H9 (cell line): ENCODE measurements at regions not wholly inside any gene's neighbourhood (a gene's known extent, or its start where the extent isn't known, plus 50 kb on each side); places are given as distances from the start of the nearest gene placed in this dataset.

ENCODE experiments used
- DNase-seq: peaks from one replicate; pipeline ENCODE4 v3.0.0-alpha.2; 2017
- H2AFZ ChIP-seq: one replicate; pipeline ENCODE4 v1.6.1; 2013; ENCODE audit warnings: mild to moderate bottlenecking, low read length, control low read depth, moderate library complexity
- H2AK5ac ChIP-seq: 2 replicates; pipeline ENCODE4 v1.6.1; 2013; ENCODE audit warnings: low read length, control low read depth, mixed read lengths; ENCODE audit not compliant: insufficient read length
- H2BK120ac ChIP-seq: one replicate; pipeline ENCODE4 v1.6.1; 2013; ENCODE audit warnings: low read depth, mild to moderate bottlenecking, low read length, control low read depth, inconsistent platforms; ENCODE audit not compliant: poor library complexity, severe bottlenecking
- H2BK12ac ChIP-seq: 2 replicates; pipeline ENCODE4 v1.6.1; 2013; ENCODE audit warnings: low read length, control low read depth, mixed read lengths, low read depth; ENCODE audit not compliant: insufficient read length
- H2BK15ac ChIP-seq: 2 replicates; pipeline ENCODE4 v1.6.1; 2013; ENCODE audit warnings: low read depth, low read length, control low read depth
- H2BK20ac ChIP-seq: one replicate; pipeline ENCODE4 v1.6.1; 2013; ENCODE audit warnings: low read depth, mild to moderate bottlenecking, low read length, control low read depth, inconsistent platforms; ENCODE audit not compliant: poor library complexity, severe bottlenecking
- H2BK5ac ChIP-seq: 2 replicates; pipeline ENCODE4 v1.6.1; 2013; ENCODE audit warnings: low read length, control low read depth, mixed read lengths; ENCODE audit not compliant: insufficient read length
- H3K14ac ChIP-seq: 2 replicates; pipeline ENCODE4 v1.6.1; 2013; ENCODE audit warnings: low read length, control low read depth; ENCODE audit not compliant: insufficient read depth
- H3K18ac ChIP-seq: 2 replicates; pipeline ENCODE4 v1.6.1; 2013; ENCODE audit warnings: low read depth, mild to moderate bottlenecking, mixed read lengths, low read length, control low read depth; ENCODE audit not compliant: insufficient read length
- H3K23ac ChIP-seq: 2 replicates; pipeline ENCODE4 v1.6.1; 2013; ENCODE audit warnings: low read length, control low read depth, mixed read lengths, low read depth; ENCODE audit not compliant: insufficient read length
- H3K23me2 ChIP-seq: 2 replicates; pipeline ENCODE4 v1.6.1; 2013; ENCODE audit warnings: low read depth, mild to moderate bottlenecking, mixed read lengths, low read length, control low read depth; ENCODE audit not compliant: insufficient read length, poor library complexity, severe bottlenecking
- H3K27ac ChIP-seq: 2 replicates; pipeline ENCODE4 v1.5.1; 2013; ENCODE audit warnings: low read length, control low read depth, mixed read lengths, low read depth; ENCODE audit not compliant: insufficient read length
- H3K27me3 ChIP-seq: 2 replicates; pipeline ENCODE4 v1.6.1; 2013; ENCODE audit warnings: low read length, control low read depth, inconsistent platforms; ENCODE audit not compliant: insufficient read depth
- H3K4ac ChIP-seq: 2 replicates; pipeline ENCODE4 v1.6.1; 2013; ENCODE audit warnings: low read depth, mild to moderate bottlenecking, control low read depth, inconsistent platforms, low read length, moderate library complexity
- H3K4me1 ChIP-seq: 2 replicates; pipeline ENCODE4 v1.6.1; 2013; ENCODE audit warnings: low read length, control low read depth, inconsistent platforms; ENCODE audit not compliant: insufficient read depth
- H3K4me2 ChIP-seq: 2 replicates; pipeline ENCODE4 v1.6.1; 2013; ENCODE audit warnings: low read length, control low read depth, mixed read lengths; ENCODE audit not compliant: insufficient read length, insufficient read depth
- H3K56ac ChIP-seq: 2 replicates; pipeline ENCODE4 v1.6.1; 2013; ENCODE audit warnings: low read depth, mild to moderate bottlenecking, mixed read lengths, low read length, control low read depth; ENCODE audit not compliant: insufficient read length
- H3K79me1 ChIP-seq: 2 replicates; pipeline ENCODE4 v1.6.1; 2013; ENCODE audit warnings: low read depth, mild to moderate bottlenecking, moderate library complexity, low read length, control low read depth, inconsistent platforms; ENCODE audit not compliant: insufficient read depth, poor library complexity, severe bottlenecking
- H3K79me2 ChIP-seq: 2 replicates; pipeline ENCODE4 v1.6.1; 2013; ENCODE audit warnings: low read length, control low read depth, inconsistent platforms; ENCODE audit not compliant: insufficient read depth
- H3K9ac ChIP-seq: 2 replicates; pipeline ENCODE4 v1.6.1; 2013; ENCODE audit warnings: low read length, control low read depth, mixed read lengths; ENCODE audit not compliant: insufficient read length; ENCODE audit errors: extremely low read depth
- H3K9me3 ChIP-seq: one replicate; pipeline ENCODE4 v1.6.1; 2013; ENCODE audit warnings: low read depth, low read length, inconsistent platforms; ENCODE audit not compliant: control insufficient read depth
- H3T11ph ChIP-seq: one replicate; pipeline ENCODE4 v1.6.1; 2013; ENCODE audit warnings: mild to moderate bottlenecking, low read length, control low read depth, inconsistent platforms
- H4K20me1 ChIP-seq: one replicate; pipeline ENCODE4 v1.6.1; 2013; ENCODE audit not compliant: control insufficient read depth, insufficient read length, insufficient read depth
- H4K5ac ChIP-seq: 2 replicates; pipeline ENCODE4 v1.6.1; 2013; ENCODE audit warnings: low read depth, mild to moderate bottlenecking, mixed read lengths, low read length, control low read depth; ENCODE audit not compliant: insufficient read length
- H4K8ac ChIP-seq: replicated peaks from 2 replicates; pipeline ENCODE4 v1.6.1; 2013; ENCODE audit warnings: low read length, control low read depth, mixed read lengths, low read depth; ENCODE audit not compliant: insufficient read length
- H4K91ac ChIP-seq: 2 replicates; pipeline ENCODE4 v1.6.1; 2013; ENCODE audit warnings: low read depth, mild to moderate bottlenecking, moderate library complexity, mixed read lengths, low read length, control low read depth; ENCODE audit not compliant: insufficient read length
- H3K27ac Mint-ChIP-seq, 3 experiments: 2 replicates in 2 of 3; 3 replicates in 1 of 3; pipeline ENCODE4 v1.8.0; 2020 to 2021; ENCODE audit warnings: mixed read lengths in 3 of 3, mild to moderate bottlenecking in 1 of 3, moderate library complexity in 1 of 3
- H3K27me3 Mint-ChIP-seq: 2 replicates; pipeline ENCODE4 v1.8.0; 2021; ENCODE audit warnings: low read depth, mild to moderate bottlenecking, moderate library complexity, mixed read lengths
- H3K36me3 Mint-ChIP-seq, 3 experiments: 2 replicates in 2 of 3; 3 replicates in 1 of 3; pipeline ENCODE4 v1.8.0; 2020 to 2021; ENCODE audit warnings: low read depth in 3 of 3, mixed read lengths in 3 of 3; ENCODE audit not compliant: insufficient read depth in 1 of 3
- H3K4me1 Mint-ChIP-seq, 2 experiments: 2 replicates each; pipeline ENCODE4 v1.8.0; 2020; ENCODE audit warnings: mixed read lengths in 2 of 2
- H3K4me3 Mint-ChIP-seq, 2 experiments: 2 replicates in 1 of 2; 3 replicates in 1 of 2; pipeline ENCODE4 v1.8.0; 2020 to 2021; ENCODE audit warnings: mild to moderate bottlenecking in 2 of 2, mixed read lengths in 2 of 2, moderate library complexity in 1 of 2
- H3K9me3 Mint-ChIP-seq, 2 experiments: 2 replicates in 1 of 2; 3 replicates in 1 of 2; pipeline ENCODE4 v1.8.0; 2020; ENCODE audit warnings: mild to moderate bottlenecking in 2 of 2, mixed read lengths in 2 of 2, moderate library complexity in 1 of 2
- CTCF ChIP-seq: fragments of 200-600 bp; sonication (generic); conservative IDR thresholded peaks from 3 replicates; pipeline ENCODE4 v1.8.0; 2021; ENCODE audit warnings: antibody characterized with exemption, mild to moderate bottlenecking
- WGBS: extraction: QIAGEN DNeasy Blood & Tissue Kit; methylation state at CpG from one replicate; pipeline ENCODE4 v1.1.7; 2013; ENCODE audit warnings: missing lambda C conversion rate, low lambda C conversion rate, mixed read lengths; ENCODE audit not compliant: insufficient read length; ENCODE audit errors: extremely low coverage; 5-methylcytosine and 5-hydroxymethylcytosine counted together

GRCh38 chr14:98200601-98201000, 1071.4 kb downstream of the BCL11B start:
- no peaks in the 10 kb centered on the region for H3K4me1 ChIP-seq
- H2BK120ac ChIP-seq = no peak overlapping the region
- H3K27ac Mint-ChIP-seq = no peak overlapping the region
- no peak for DNase-seq
- H2BK12ac ChIP-seq = no peak overlapping the region
- H3K79me1 ChIP-seq = no peaks in the 10 kb centered on the region
- no peak overlapping the region for H2BK20ac ChIP-seq
- no peaks in the 10 kb centered on the region for H3K9me3 ChIP-seq
- no peak overlapping the region for H3T11ph ChIP-seq
- no peak overlapping the region for H3K23ac ChIP-seq
- H2BK5ac ChIP-seq = no peak overlapping the region
- H4K5ac ChIP-seq = no peak overlapping the region
- H4K91ac ChIP-seq = no peak overlapping the region
- no peak overlapping the region for H2AK5ac ChIP-seq
- H3K4me2 ChIP-seq = no peak overlapping the region
- H2AFZ ChIP-seq = no peak overlapping the region
- peaks cover 0 to 4% (median 0%) of the 10 kb centered on the region in 3 experiments; a peak in 1 of 7 replicates for H3K36me3 Mint-ChIP-seq
- peaks cover 14 to 21% of the 10 kb centered on the region in 2 experiments for H3K4me1 Mint-ChIP-seq
- no peak overlapping the region for H2BK15ac ChIP-seq
- TF ChIP-seq CTCF = no peak
- no peak overlapping the region for H3K4me3 Mint-ChIP-seq
- no peak overlapping the region for H3K27ac ChIP-seq
- H3K79me2 ChIP-seq = no peaks in the 10 kb centered on the region
- H3K56ac ChIP-seq = no peak overlapping the region
- no peak overlapping the region for H3K9ac ChIP-seq
- H3K27me3 ChIP-seq = no peaks in the 10 kb centered on the region
- H3K27me3 Mint-ChIP-seq = peaks cover 4% of the 10 kb centered on the region
- no CpG with 5 or more reads among the region's 7 CpGs for WGBS
- no peak overlapping the region for H3K4ac ChIP-seq
- H3K14ac ChIP-seq = no peak overlapping the region
- H3K18ac ChIP-seq = no peak overlapping the region
- H3K23me2 ChIP-seq = no peaks in the 10 kb centered on the region
- no peak overlapping the region for H4K8ac ChIP-seq
- H4K20me1 ChIP-seq = no peaks in the 10 kb centered on the region
- H3K9me3 Mint-ChIP-seq = peaks cover 0 to 4% of the 10 kb centered on the region in 2 experiments; a peak in 1 of 5 replicates
